IPS DF 19.7 (cell line): ENCODE measurements at regions not wholly inside any gene's neighbourhood (a gene's known extent, or its start where the extent isn't known, plus 50 kb on each side); places are given as distances from the start of the nearest gene placed in this dataset.
"Not testable (repeated sequence)": the region's sequence is repeated elsewhere in the genome, so short reads cannot be mapped to it uniquely, and the experiment has no call there.

ENCODE experiments used
- DNase-seq: peaks from one replicate; pipeline ENCODE4 v3.0.0-alpha.2; 2013; ENCODE audit warnings: low read depth, low spot score

DNA sequence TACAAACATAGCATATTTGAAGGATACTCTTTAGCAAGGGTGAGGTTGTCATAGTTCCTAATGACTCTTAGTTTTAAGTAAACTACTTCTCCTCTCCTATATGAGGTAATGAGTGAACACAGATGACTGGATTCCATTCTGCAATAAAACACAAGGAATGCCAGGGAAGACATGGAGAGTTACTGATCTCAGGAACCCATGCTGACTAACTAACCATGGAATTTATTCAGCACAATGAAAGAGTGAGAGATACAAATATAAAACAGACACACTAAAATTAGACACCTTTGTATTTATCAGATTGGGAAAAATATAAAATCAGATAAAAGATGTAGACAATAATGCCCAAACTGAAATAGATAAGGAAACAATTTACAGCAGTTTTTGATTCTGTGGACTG is 1525.9 kb upstream of the SLC10A2 start:
- DNase-seq: no peak

DNA sequence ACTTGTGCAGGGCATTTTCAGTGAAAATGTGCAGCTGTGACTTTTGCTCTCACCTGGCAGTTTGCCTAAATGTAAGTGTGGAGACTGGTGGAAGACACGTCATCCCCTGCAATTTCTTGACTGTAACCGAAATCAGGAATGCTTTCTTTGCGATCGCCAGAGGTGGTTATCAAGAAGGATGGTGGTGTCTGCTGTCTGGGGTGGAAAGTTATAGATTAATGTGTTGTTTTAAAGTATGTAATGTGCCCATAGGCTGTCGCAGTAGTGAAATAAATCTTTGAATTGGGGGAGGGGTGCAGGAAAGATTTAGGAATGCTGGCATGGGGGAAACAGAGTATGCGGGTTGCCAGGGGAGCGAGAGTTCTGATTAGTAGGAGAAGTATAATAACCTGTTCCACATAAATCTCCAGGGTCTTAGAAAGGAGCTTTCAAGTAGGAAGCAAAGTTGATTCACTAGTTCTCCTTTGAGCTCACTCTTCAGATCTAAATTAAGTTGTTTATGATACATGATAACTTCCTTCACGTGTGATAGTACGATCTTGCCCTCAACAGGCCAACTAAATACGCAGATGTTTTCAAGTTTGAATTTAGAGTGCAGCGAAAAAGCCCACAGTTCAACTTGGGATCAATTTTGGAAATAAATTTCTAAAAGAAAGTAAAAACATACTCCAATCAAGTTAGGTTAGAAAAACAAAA is 1520.0 kb upstream of the SLC10A2 start:
- DNase-seq: no peak

DNA sequence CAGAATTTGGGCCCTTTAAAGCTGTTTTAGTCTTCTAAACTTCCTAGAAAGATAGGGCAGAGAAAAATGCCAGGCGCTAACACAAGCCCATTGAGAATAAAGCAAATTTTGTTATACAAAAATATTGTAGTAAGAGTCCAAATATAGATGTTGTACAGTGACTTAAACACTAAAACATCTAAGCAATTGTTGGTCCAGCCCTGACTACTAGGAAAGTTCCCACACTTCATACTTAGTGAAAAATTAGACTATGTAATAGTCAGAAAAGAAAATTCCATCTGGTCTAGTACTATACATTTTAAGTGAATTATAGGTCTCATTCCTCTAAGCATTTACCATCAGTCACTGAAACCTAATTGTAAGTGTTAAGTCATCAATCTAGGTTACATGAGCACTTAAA is 1518.3 kb upstream of the SLC10A2 start:
- no peak for DNase-seq

DNA sequence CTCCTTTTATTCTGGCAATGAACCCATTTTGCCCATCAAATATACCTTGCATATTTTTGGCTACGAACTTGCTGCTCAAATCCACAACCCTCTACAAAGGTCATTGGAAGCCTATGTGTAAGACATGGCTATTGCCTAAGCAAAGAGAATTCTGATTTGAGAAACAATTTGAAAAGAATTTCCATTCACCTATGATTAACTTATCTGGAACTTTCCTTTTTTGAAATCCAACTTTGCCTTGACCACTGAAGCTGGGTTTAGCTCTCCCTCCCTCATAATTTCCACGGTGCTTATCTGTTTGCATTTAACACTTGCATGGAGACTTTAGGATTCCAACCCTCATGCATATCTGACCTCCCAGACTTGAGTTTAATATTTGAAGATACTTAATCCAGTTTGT is 1514.7 kb upstream of the SLC10A2 start:
- no peak for DNase-seq

DNA sequence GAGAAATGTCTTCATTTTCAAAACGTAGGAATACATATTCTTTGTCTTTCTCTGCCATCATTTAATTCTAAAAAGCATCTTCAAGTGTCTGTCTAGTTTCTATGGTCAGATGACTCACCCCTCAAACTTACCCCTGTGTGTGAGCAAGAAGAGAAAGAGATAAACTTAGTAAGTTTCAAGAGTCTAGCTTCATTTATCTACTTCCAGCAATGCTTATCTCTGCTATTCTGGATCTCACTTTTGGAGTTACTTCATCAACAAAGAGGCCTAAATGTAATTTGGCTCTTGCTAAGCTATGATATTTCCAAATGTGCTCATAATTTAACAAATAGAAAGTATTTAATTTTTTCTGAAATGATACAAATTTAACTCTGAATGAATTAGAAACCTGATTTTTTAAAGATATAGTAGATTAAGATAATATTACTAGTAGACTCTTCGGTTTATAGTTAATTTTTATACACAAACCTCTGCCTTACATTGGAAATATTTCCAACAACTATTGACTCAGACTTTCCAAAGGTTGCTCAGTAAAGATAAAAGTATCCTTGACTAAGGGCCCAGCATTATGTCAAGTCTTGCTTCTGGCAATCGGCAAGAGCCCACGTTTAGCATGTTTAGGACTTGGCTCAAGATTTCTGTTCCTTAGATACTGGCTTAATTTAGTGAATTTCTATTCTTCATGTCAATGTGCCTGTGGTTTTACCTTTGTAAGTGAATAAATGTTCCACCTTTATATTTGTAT is 1511.0 kb upstream of the SLC10A2 start:
- no peak for DNase-seq

DNA sequence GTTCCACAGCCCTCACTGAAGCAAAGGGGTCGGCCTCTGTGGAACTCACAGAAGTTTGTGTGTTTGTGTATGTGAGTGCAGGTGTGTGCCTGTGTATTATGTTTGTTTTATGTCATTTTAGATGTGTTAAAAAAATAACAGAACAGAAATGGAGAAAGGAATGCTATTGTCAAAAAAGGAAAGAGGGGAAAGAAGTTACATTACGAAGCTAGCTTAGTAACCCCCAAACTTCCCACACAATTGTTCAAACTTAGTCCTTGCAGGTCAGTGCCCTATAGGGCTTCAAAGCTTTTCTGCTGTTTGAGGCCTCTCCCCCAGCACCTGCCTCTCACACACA is 1505.6 kb upstream of the SLC10A2 start:
- DNase-seq: no peak

DNA sequence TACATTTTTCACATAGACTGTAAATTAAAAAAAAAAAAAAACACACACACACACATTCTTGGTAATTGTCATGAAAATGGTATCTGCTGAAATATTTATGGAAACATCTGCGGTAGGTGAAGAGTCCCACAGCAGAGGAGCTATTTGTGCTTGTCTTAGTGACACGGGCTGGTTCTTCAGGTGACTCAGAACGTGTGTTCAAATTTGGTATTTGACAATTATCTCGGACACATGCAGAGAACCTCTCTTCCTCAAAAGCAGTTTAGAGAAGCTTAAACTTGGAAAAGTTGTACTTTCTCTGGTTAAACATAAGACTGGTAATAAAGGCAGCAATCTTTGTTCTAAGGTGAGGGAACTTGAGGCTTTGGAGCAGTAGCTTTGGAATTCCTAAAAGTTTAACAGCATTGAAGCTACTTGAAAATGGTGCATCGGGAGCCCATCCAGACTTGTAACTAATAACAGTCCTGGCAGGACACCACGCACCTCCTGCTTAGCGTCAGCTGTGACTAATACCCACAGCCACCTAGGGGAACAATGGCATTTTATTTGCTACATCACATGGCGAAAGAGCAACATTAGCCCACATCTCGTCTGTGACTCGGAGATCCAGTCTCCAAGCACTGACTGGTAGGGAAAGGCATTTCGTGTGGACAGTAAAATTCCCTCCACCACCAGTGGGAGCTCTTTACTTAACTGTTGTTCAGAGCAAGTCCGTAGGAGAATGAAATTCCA is 1505.1 kb upstream of the SLC10A2 start:
- peak; percentile 47 for DNase-seq

DNA sequence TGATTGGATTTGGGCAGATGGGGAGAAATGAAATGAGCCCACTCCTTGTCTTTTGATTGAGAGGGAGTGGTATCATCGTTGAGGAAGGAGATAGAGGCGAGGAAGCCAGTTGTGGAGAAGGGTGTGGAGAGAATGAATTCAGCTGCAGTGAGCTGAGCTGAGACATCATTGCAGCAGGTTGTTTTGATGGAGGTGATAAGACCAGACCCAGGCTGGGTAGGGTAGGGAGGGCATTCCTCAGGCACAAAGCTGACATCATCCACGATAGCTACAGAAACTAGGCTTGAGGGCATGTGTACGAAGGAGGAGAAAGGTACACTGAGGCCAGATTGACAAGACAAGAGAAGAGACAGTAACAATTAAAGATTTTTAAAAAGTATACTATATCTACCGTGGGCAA is 1500.9 kb upstream of the SLC10A2 start:
- DNase-seq: no peak

DNA sequence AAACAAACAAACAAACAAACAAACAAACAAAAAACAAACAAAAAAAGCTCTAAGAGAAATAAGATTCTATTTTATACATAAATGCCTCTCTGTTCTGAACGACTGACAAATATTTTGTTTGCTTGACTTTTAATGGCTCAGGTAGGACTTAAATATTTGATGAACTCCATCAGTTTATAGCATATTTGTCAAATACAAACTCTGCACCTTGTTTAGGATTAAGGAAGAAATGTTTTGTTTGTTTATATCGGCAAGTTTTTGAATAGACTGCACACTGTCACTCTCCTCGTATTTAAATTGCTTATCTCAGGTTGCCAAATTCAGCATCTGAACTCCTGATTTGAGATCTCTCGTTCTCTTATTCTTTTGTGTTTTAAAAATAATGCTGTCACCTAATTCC is 1499.7 kb upstream of the SLC10A2 start:
- DNase-seq: no peak

DNA sequence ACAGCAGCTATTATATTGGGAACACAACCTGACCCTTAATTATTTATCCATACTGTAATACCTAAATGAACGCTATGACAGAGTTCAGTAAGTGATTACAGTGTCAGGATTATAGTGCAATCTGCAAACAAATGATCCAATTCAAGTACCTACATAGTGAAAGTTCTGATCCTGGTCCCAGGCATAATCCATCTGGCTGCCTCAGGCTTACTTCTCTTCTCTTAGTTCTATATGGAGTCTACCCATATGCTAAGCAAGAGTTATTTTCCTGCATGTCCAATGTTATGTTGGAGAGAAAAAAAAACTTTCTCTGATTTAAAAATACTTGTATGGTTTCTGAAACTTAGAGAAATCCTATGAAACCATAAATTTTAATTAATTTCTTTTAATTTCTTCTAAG is 1487.7 kb upstream of the SLC10A2 start:
- no peak for DNase-seq

DNA sequence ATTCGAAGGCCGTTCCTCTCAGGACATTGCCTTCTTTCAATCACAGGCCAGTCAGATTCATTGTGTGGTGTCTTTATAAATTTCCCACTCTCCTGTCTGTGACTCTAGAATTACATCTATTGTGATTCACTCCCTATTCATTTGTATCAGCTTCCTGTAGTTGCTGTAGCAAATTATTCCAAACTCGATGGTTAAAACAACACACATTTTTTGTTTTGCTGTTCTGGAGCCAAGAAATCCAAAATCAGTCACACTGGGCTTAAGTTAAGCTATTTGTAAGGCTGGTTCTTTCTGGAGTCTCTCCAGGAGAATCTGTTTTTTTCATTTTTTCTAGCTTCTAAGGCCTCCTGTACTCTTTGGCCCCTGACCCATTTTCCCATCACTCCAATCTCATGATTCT is 1487.0 kb upstream of the SLC10A2 start:
- DNase-seq: no peak

DNA sequence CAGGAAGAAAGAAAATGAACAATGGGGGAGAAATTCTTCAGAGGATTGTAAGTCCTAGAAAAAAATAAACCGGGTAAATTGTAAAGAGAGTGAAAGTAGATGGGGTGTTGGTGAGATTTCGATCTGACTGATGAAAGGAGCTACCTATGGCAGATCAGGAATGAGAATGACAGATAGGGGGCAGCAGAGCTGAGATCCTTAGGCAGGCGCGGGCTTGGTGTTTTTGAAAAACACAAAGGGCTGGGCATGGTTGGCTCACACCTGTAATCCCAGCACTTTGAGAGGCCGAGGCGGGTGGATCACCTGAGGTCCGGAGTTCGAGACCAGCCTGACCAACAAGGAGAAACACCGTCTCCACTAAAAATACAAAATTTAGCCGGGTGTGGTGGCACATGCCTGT is 1468.6 kb upstream of the SLC10A2 start:
- peak; percentile 17 for DNase-seq

DNA sequence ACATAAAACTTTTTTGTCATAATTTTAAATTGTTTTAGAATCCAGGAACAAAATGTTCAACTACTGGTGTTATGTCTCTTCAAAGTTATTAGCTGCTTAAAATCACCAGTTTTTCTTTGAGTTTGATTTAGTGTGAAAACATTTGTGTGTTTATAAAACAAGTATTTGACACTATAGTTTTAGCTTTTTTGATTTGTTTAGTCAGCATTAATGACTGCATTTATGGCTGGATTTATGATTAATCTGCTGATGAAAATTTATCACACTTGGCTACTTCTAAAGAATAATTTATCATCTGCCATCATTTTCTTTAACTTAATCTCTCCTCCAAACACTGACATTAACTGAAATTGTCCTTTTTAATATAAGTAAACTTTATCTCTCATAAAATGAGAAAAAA is 1465.9 kb upstream of the SLC10A2 start:
- DNase-seq: no peak

DNA sequence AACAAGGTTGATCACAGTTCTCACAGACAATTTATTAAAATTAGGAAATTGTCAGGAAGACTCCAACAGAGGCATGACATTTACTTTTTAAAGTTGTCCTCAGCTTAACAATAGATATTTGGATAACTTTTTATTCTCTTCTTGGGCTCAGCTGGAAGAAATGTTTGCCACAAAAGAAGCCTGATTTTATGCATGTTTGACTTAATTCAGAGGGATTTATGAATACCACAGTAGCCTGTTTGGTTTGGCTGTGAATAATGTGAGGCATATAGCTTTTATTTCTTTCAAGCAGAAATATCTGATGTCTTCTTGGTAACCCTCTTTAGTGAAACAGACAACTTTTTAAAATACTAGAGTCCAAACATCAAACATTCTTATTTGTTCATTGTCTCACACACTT is 1464.5 kb upstream of the SLC10A2 start:
- DNase-seq: no peak

DNA sequence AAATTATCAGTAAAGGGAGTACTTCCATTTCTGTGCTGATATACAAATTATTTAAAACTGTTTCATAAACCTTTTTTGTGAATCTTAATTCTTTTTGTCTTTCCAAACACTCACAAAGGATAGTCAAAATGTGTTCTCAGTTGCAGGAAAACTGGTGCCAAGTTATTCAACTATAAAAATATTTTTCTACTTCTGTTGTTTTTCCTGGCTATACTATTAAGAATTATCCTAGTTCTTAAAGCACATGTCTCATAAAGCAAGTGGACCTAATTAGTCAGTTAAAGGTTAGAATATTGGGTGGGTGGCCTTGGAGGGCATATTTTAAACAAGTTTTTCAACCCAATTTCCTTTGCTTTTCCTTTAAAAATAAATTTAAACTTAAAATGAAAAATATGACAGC is 1460.3 kb upstream of the SLC10A2 start:
- DNase-seq: no peak

DNA sequence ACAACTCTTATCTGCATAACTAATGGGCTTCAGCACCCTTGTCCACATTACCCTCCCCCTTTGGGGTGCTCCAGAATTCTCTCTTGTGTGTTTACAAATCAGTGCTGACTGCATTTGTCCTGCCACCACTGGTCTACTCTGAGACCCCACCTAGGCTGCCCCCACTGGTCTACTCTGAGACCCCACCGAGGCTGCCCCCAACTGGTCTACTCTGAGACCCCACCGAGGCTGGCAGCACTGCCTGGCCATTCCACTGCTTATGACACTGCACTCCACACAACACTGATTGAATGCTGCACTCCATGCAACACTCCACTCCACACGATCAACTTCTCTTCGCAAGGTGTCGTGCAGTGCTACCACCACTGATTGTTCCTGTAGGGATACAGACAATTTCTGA is 1459.2 kb upstream of the SLC10A2 start:
- no peak for DNase-seq

DNA sequence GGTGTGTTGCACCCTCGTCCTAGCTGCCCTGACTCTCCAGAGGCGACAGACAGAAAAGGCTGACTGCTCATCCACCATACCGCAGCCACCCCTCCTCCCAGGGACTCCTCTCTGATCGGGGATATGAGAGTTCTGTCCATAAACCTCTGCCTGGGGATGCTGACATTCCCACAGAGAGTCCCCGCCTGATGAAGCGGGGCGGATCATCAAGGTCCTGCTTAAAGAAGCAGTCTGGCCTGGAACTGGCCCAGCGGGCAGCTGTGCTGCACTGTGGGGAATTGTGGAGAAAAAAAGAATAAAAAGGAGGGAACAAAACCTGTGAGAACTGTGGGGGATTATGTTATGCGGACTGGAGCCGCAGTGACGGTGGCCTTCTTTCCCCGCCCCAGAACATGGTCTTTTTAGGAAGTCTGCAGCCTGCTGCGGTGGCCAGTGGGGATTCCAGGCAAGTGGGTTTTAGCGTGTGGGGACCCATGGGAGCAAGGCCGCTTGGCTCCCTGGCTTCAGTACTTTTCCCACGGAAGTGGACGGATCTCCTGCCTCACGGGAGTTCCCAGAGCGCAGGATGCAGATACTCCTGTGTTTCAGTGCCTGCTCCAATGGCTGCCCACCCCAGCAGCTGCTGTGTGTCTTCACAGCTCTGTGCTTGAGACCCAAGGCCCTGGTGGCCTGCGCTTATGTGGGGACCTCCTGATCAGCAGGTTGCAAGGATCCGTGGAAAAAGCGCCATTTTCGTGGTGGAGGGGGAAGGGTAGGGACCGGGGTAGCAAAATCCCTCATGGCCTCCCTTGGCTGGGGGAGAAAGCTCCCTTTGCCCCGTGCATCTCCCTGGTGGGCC is 1456.2 kb upstream of the SLC10A2 start:
- no peak for DNase-seq

DNA sequence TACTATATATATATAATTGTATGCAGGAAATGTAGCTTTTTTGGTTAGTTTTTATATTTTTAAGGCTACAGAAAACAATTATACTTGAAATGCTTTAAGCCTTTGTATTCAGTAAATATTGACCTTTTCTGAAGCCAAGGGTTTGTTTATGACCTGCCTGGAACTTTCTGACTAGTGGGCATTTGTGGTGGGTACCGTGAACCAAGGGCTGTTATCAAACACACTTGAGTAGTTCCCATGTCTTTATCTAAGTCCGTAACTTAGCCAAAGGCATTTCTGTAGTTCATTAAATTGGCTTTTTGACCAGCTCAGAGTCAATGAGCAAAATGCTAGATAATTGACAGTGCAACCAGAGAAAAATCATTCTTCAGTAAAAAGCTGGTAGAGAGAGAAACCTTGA is 1444.2 kb upstream of the SLC10A2 start:
- no peak for DNase-seq

DNA sequence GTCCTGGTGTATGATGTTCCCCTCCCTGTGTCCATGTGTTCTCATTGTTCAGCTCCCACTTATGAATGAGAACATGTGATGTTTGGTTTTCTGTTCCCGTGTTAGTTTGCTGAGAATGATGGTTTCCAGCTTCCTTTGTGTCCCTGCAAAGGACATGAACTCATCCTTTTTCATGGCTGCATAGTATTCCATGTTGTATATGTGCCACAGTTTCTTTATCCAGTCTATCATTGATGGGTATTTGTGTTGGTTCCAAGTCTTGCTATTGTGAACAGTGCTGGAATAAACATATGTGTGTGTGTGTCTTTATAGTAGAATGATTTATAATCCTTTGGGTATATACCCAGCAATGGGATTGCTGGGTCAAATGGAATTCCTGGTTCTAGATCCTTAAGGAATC is 1427.3 kb upstream of the SLC10A2 start:
- DNase-seq: not testable (repeated sequence)

DNA sequence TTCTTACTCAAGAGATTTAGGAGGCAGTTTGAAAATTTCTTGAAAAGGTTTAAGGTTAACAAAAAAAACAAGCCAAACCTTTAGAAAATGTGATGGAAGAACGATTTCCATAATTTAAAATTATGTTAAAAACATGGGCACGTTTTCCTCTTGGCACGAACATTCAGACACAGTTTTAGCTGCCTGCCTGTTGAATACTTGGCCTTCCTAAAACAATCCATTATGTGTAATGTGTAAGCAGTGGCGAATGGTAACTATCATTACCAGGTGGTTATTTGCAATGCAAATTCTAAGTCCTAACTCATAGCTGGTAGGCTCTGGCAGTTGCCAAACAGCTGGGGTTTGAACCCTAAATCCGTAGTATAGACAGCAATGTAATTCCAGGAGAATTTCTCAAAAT is 1425.7 kb upstream of the SLC10A2 start:
- no peak for DNase-seq

DNA sequence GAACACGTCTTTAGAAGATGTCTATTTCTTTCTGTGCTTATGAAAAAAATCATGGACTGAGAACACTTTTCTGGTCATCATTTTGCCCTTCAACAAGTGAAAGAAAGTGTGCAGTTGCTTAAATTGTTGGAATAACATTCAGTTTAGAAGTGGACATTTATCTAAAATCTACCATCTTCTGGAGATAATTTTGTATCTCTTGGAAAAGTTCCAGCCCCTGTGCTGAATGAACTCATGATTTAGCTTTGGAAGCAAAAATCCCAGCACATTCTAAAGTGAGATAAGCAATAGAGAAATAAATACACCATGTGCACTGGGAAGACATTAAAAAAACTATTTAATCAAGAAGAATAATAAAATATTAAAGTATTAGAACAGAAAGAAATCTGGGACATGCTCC is 1420.8 kb upstream of the SLC10A2 start:
- DNase-seq: no peak

DNA sequence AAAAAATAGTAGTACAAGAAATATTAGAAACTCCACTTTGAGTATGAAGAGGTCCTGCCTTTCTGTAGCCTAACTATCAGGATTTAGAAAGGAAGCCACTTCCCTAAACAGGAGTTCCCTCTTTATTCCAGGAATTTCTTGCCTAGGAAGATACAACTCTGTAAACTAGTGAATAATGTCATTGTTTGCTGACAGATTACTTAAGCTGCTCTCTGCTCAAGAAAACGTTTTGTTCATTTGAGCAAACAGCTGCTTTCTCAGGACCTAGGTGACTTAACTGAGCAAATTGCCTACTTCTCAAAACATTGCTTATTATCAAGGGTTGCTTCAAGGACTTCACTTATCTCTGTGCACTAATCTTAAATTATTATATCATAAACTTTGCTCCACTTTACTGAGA is 1419.4 kb upstream of the SLC10A2 start:
- no peak for DNase-seq
